PFSK-1 (cell line): ENCODE measurements at regions not wholly inside any gene's neighbourhood (a gene's known extent, or its start where the extent isn't known, plus 50 kb on each side); places are given as distances from the start of the nearest gene placed in this dataset.

Experiments
- FOXP2 ChIP-seq: optimal IDR thresholded peaks from 2 replicates; pipeline ENCODE3; 2011; ENCODE audit warnings: borderline replicate concordance, control low read depth, inconsistent platforms; ENCODE audit not compliant: insufficient read depth; ENCODE audit errors: extremely low read length, extremely low read depth
- POLR2AphosphoS5 ChIP-seq: IDR thresholded peaks from 2 replicates; pipeline ENCODE4 v1.6.1; 2012; ENCODE audit warnings: low read depth, mild to moderate bottlenecking, control low read depth, low read length, moderate library complexity
- SIN3A ChIP-seq: IDR thresholded peaks from 2 replicates; pipeline ENCODE4 v1.6.1; 2012; ENCODE audit warnings: mild to moderate bottlenecking, low read length, moderate library complexity, borderline replicate concordance; ENCODE audit not compliant: insufficient read depth
- TAF1 ChIP-seq: IDR thresholded peaks from 2 replicates; pipeline ENCODE4 v1.6.1; 2012; ENCODE audit warnings: low read length, control low read depth, borderline replicate concordance; ENCODE audit not compliant: insufficient read depth
- TF ChIP-seq, protein P1 (sequence below), 2 experiments: IDR thresholded peaks; 2 replicates each; pipeline versions ENCODE4 v1.6.1 to v1.8.0; 2011 to 2012; ENCODE audit warnings: low read depth in 2 of 2, low read length in 2 of 2, control low read depth in 1 of 2, inconsistent platforms in 1 of 2, mild to moderate bottlenecking in 1 of 2, moderate library complexity in 1 of 2; ENCODE audit not compliant: insufficient read depth in 1 of 2

DNA sequence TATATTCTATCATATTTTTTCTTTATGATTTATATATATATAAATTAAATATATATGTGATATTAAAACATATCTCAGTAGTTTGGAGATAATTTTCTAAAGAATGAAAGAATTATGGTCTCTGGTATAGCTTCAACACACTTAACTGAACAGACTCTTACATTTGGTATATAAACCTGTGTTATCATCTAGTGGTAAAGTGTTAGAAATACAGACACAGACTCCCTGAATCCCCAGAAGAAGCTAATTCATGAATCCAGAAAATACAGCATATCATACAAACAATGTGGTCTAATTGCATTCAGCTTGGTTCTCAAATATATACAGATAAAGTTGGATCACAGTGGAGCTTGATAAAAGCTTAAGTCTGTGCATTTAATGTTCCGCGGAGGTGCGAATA is 1100.4 kb downstream of the ROBO2 start:
- TF ChIP-seq FOXP2: no peak
- TF ChIP-seq TAF1: no peak
- no peak for TF ChIP-seq POLR2AphosphoS5
- no peak for TF ChIP-seq SIN3A
- TF ChIP-seq, protein P1, sequence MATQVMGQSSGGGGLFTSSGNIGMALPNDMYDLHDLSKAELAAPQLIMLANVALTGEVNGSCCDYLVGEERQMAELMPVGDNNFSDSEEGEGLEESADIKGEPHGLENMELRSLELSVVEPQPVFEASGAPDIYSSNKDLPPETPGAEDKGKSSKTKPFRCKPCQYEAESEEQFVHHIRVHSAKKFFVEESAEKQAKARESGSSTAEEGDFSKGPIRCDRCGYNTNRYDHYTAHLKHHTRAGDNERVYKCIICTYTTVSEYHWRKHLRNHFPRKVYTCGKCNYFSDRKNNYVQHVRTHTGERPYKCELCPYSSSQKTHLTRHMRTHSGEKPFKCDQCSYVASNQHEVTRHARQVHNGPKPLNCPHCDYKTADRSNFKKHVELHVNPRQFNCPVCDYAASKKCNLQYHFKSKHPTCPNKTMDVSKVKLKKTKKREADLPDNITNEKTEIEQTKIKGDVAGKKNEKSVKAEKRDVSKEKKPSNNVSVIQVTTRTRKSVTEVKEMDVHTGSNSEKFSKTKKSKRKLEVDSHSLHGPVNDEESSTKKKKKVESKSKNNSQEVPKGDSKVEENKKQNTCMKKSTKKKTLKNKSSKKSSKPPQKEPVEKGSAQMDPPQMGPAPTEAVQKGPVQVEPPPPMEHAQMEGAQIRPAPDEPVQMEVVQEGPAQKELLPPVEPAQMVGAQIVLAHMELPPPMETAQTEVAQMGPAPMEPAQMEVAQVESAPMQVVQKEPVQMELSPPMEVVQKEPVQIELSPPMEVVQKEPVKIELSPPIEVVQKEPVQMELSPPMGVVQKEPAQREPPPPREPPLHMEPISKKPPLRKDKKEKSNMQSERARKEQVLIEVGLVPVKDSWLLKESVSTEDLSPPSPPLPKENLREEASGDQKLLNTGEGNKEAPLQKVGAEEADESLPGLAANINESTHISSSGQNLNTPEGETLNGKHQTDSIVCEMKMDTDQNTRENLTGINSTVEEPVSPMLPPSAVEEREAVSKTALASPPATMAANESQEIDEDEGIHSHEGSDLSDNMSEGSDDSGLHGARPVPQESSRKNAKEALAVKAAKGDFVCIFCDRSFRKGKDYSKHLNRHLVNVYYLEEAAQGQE (IDR thresholded peaks at IDR 0.05; ENCODE audit: insufficient read depth in 1 of 2, low read depth in 2 of 2, low read length in 2 of 2): no peak

DNA sequence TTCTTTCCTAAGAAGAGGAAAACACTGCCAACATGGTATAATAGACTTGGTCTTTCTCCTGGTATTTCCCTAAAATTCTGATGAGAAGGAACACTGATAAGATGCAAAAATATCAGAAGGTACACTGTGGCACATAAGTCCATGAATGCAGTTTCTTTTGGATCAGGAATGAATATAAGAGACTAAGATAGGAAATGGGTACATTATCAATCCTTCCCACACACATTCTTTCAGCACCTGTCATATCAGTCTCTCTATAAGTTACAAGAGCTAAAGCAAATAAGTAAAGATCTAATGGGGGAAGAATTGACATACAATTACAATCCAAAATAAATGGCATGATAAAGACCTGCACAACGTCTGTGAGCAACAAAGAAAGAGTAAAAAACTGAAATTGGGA is 1101.0 kb downstream of the ROBO2 start:
- no peak for TF ChIP-seq TAF1
- TF ChIP-seq, protein P1 (IDR thresholded peaks at IDR 0.05; ENCODE audit: insufficient read depth in 1 of 2, low read depth in 2 of 2, low read length in 2 of 2): no peak

DNA sequence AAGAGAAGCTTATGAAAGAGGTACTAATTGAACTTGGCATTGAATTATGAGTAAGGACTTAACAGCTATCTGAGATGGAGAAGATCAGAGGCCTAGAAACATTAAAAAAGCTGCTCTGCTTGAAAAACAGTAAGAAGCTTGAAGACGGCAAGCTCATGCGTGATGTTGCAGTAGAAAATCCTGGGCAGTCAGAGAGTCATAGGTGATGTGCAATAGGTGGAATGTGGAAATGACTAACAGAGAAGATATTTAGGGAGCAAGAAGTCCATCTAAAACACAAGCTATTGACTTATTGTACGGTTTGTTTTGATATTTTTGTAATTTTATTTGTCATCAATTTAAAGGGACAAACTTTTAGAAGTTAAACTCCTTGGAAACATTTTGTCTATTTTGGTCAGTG is 1101.4 kb downstream of the ROBO2 start:
- no peak for TF ChIP-seq POLR2AphosphoS5
- TF ChIP-seq SIN3A: no peak
- no peak for TF ChIP-seq FOXP2
- TF ChIP-seq, protein P1 (IDR thresholded peaks at IDR 0.05; ENCODE audit: insufficient read depth in 1 of 2, low read depth in 2 of 2, low read length in 2 of 2): no peak
- no peak for TF ChIP-seq TAF1

DNA sequence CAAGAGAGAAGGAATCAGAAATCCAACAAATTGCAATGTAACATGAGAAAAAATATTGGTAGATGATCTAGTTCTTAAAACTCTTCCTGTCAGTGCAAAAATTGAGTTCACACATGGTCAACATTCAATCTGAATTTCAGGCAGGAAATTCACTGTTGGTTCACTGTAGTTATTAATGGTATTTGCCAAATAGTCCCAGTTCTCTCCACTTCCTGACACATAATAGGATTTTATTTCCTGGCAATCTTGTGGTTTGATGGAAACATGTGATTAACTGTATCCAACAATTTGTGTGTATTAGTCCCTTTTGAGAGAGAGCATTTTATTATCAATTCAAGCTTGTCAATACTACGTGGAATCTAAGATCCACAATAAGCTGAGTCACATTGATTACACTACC is 1103.1 kb downstream of the ROBO2 start:
- no peak for TF ChIP-seq TAF1
- no peak for TF ChIP-seq POLR2AphosphoS5
- TF ChIP-seq, protein P1 (IDR thresholded peaks at IDR 0.05; ENCODE audit: insufficient read depth in 1 of 2, low read depth in 2 of 2, low read length in 2 of 2): no peak
- TF ChIP-seq SIN3A: no peak

DNA sequence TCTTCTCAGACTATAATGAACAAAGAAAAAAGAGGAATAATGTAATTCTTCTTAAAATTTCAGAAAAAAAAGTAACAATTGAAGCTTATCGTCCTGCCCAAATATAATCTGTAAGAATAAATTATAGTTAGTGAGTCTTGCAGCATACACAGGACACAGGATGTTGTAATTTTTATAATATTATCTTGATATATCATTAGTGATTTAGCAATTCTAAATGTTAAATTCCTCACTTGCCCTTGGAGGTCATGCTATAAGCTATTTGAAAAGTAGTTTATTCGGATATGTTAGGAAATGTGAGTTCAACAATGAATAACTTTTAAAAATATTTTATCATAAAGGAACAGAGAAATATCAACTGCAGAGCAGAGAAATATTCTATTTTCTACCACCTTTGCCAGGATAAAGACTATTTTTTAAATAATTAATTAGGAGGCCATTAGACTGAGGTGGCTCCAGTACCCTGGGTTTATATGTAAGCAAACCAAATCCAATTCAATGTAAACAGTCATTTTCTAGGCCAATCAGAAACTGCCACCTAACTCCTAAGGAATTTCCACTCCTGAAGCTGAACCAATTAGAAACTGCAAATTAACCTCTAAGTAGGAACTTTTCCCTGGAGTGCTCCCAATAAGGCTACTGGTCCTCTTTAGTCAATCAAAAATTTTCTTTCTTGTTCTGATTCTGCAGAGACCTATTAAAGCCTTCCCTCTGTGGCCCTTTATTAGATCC is 1109.3 kb downstream of the ROBO2 start:
- TF ChIP-seq, protein P1 (IDR thresholded peaks at IDR 0.05; ENCODE audit: insufficient read depth in 1 of 2, low read depth in 2 of 2, low read length in 2 of 2): no peak
- TF ChIP-seq TAF1: no peak
- no peak for TF ChIP-seq SIN3A
- TF ChIP-seq POLR2AphosphoS5: no peak
- TF ChIP-seq FOXP2: no peak
